NCI-H2107 (cell line): ENCODE measurements at regions not wholly inside any gene's neighbourhood (a gene's known extent, or its start where the extent isn't known, plus 50 kb on each side); places are given as distances from the start of the nearest gene placed in this dataset.
"Not testable (repeated sequence)": the region's sequence is repeated elsewhere in the genome, so short reads cannot be mapped to it uniquely, and the experiment has no call there.

Source experiments
- DNase-seq: peaks from one replicate; lab custom pipeline; 2025; lab: John Stamatoyannopoulos, UW

DNA sequence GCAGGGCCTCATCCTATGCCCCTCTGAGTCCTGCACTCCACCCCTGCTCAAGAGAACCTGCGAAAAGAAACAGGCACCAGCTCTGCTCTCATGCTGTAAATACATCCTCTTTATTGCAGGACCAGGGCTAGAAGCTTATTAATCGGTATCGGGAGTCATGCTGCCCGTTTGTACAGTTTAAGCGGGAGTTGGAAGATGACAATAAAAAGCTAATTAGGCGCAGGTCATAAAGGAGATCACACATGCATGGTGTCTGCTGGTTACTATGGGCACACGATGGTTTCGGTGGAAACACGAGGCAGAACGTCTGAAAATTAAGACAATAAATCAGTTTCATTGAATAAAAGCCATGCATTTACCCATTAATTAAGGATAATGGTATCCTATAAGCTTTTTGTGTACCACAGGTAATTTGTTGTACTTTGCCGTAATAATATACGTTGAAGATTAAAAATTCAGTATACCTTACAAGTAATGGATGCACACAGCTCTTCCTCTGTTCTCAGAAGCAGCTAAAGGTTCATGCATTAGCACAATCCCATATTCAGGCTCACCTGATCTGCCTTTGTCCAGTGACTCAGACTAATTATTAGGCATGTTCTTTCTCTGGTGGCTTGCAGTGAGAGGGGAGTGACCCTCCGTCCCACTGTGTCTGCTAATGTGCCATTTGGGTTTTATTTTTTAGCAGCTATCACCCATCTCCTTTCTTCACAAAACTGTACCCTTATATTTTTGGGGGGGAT is 406.0 kb downstream of the TSHZ3 start:
- no peak for DNase-seq

DNA sequence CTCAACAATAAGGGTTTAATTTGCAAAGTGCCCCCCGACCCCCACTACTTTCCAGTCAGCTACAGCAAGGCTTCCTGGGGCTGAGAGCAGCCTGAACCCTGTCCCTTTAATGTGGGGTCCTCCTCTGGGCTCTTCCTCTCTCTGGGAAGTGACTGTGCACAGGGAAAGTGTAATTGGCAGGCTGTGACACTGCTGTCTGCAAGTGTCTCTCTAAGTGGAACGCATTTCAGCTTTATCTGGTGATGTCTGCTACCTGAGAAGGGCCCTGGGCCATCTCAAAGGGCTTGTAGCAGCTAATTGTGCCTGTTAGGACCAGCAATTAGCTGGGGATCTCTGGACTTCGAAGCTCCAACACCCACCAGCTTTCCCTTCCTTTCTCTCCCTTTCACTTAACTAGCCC is 406.6 kb downstream of the TSHZ3 start:
- DNase-seq: no peak

DNA sequence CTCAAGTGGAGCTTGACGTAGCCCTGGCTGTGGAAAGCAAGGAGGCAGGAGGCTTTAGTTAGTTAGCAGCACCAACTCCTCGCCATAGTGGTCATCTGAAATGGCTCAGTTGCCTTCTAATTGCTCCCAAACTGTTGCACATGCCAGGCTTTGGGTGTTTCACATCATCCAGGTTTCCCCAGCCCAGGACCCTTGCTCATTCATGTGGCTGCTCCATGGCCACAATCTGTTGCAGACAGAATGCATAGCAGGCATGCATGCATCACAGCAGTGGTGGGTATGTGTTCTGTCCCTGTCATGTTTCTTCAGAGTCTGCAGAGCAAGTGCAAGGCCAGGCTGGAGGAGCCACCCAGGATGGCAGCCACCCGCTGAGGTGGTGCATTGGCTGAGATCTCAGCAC is 407.6 kb downstream of the TSHZ3 start:
- DNase-seq: no peak

DNA sequence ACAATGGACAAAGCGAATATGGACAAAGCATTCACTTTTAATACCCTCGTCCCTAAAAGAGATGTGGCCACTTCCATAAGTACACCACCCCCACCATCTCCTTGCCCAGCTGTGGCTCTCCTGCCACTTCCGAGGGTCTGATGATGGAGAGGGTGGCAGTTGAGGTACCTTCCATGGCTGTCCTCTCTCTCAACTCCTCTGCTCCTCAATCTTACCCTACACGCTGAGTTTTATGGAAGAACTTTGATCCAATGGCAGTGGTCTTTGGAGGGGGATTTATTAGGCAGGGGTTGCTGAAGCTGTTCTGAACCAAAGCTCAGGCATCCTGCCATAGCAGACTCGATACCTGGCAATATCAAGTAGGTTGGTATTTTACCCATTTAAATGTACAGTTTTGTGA is 413.0 kb downstream of the TSHZ3 start:
- no peak for DNase-seq

DNA sequence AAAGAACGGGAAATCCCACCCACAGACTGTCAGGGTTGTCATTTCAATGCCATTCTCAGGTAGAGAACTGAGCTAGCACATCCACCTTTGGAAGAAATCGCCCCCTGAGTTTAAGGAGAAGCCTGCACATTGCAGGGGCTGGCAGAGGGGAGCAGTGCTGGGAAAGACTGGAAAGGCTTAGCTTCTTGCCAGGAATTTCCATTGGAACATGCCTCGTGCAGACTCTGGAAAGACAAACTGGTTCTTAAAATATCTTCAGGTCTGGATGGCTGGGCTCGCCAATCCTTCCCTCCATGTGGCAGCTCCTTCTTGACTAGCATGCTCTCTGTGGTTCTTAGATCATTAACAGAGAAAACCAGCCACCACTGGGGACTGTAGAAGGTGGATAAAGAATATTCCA is 414.1 kb downstream of the TSHZ3 start:
- no peak for DNase-seq

DNA sequence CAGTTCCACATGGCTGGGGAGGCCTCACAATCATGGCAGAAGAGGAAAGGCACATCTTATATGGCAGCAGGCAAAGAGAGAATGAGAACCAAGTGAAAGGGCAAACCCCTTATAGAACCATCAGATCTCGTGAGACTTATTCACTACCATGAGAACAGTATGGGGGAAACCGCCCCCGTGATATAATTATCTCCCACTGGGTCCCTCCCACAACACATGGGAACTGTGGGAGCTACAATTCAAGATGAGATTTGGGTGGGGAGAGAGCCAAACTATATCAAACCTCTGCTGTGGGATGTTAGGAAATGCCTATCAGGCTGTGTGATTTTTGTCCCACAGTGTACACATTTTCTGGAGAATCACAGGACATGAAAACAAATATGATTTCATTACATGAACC is 415.8 kb downstream of the TSHZ3 start:
- not testable (repeated sequence) for DNase-seq

DNA sequence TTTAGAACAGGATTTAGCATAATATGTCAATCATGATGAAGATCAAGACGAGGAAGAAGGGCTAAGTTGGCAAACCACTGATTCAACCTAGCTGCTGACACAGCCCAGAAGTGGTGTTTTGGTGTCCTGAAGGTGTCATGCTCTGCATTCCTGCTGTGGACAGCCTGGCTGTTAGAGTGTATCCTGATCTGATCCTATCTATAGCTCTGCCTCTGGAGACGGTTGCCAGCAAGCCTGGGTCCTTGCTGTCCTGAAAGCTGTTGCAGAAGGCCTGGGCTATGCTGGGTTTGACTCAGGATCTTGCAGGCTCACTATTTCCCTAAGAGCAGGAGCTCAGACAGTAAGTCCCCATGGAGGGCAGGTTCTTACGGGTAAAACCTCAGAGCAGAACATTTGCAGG is 416.4 kb downstream of the TSHZ3 start:
- DNase-seq: no peak

DNA sequence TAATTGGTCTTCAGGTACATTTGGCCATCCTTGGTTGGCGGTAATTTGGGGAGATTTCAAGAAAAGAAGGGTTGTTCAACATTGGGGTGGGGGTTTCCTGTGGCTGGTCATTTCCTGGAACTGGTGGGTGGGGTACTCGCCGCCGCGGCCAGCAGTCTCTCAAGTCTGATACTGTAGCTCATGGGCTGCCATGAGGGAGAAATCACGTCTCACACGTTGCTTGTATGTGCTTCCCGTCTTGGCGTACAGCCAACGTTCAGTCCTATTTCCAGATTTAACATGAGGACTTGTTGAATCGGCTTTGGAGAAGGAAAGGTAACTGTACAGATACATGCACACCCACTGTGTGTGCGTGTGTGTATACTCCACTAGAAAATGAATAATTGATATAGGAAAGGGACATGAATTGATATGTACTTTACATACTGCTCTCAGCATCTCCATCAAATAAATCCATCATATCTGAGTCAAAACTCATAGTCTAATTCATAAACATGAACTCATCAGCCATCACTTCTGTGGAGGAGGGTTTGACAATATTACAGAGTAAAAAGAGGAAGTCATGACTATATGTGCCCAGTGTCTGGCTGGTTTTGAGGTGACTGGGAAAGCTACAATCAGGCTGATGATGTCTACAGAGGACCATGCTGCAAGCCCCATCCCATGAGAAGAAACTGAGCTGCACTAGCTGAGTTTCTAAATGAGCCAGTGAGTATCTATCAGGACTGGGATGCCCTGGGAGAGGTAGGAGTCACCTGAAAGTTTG is 418.1 kb downstream of the TSHZ3 start:
- DNase-seq: no peak

DNA sequence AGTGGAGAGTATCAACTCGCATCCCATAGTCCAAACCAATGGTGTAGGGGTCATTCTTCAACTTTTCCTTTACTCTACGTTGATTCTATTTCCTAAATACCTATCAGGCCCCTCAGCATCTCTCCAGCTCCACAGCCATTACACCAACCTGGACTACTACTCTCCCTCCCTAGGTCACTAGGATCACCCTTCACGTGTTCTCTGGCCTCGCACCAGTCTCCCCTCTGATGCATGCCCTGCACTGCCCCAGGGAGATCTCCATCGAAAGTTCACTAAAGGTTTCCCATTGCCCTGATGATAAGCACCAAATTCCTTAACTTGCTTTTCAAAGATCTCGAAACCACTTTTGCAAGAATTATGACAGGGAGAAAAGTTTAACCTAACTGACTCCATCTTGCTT is 421.5 kb downstream of the TSHZ3 start:
- no peak for DNase-seq

DNA sequence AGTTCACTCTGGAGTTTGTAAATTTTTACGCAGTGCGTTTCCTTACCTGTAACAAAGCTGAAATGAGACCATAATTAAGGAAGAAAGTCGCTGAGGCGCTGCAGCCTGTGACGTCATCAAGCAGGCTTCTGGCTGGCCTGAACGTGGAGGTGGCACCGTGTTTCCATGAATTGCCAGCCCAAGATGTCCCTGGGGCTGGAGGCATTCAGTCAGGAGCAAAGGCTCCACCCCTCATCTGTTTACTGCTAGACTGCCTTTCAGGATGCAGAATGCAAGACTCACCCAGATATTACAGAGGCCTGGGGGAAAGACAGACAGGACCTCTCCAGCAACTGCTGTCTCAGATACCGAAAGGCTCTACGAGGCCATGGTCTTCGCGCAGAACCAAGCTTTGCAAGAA is 424.6 kb downstream of the TSHZ3 start:
- DNase-seq: no peak

DNA sequence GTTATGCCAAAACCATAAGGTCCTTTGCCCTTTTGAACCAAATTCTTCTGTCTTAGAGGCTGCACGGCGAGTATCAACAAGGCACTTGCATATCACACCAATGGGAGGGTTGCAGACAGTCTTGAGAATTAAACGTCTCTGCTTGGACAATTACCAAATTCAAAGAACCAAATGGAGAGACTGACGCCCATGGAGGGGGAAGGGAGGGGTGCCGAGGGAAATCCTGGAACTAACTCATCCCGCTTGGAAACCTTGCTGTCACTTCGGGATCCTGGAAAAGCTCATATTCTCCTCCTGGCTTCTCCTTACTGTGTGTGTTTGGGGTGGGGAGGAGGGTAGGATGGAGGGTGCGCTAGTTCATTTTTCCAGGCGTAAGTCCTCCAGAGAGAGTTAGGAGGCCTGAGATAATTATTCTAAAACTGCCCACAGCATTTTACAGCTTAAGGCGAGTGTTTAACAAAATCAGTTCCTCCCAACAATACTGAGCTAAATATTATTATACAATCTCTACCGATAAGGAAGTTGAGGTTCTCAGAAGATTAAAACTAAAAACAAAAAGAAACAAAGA is 425.1 kb downstream of the TSHZ3 start:
- DNase-seq: no peak

DNA sequence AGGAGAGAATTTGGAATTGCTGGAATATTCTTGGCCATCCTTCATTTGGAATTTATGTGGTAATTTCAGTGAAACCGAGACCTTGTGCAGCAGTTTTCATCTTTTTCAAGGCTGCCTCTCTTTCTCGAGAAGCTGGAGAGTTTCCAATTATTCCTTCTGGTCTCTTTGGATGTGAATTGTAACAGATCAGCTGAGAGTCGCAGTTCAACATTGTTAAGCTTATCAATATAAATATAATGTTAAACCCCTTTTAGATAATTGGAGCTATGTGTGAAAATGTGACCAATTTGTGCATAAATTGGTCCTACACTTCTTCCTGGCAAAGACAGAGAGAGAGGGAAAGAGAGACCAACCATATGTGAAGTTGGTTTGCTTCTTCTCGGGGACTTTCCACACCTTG is 425.6 kb downstream of the TSHZ3 start:
- DNase-seq: no peak

DNA sequence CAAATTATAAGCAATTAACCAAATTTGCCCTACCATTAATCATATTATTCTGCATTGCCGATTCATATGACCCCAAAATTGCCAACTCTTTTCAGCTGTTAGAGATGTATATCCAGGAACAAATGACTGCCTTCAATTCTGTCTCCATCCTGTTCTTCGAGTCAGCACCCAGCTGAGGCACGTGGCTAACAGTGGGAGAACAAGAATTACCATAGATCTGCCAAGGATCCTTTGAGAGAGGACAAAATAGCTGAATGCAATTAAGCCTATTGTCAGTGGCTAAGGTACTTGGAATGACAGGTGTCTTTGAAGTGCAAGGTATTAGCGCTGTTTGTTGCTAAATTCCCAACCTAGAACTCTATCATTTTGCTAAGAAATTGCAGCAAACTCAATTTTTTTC is 426.1 kb downstream of the TSHZ3 start:
- DNase-seq: no peak

DNA sequence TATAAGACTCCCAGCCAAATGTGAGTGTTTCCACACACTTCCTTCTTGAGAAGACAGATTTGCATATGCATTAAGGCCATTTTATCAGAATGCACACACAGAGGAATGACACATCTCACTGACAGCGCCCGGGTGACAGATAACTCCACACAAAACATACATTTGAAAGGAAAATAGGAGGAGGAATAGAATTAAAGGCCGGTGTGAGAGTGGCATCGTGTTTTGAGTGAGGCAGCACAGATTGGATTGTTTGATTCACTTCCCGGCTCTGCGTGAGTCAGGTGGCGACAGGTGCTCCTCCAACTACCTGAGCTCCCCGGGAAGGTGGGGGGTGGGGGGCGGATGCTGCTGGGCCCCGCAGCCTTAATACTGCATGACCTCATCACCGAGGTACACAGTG is 429.0 kb downstream of the TSHZ3 start:
- DNase-seq: no peak

DNA sequence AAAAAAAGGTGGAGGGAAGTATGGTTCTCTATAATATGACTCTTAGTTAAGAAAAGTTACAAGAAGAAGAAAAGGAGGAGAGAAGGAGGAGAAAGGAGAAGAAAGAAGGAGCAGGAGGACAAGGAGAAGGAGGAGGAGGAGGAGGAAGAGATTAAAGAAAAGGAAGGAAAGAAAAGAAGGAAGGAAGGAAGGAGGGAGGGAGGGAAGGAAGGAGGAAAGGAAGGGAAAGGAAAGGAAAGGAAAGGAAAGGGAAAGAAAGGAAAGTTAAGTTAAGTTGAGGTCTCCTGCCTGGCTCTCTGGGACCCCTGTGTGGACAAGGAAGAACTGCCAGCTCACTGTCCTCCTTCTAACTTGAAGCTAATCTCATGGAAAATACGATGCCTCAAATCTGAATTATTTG is 429.5 kb downstream of the TSHZ3 start:
- DNase-seq: no peak

DNA sequence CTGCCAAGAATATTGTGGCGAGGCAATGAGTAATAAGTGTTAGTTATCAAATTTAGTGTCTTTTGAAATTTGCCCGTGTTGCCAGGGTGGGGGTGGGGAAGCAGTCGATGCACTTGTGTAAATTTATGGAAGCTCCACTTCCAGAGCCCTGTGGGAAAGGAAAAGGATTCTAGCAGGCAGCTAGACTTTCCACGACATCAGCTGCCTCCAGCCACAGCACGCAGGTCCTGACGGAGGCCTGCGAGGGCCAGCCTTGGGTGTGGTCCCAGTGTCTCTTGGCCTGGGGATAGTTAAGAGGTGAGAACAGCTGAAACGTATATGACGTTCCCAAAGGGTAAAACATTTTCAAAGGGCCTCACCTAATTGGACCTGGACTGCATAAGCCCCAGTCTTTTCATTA is 433.0 kb downstream of the TSHZ3 start:
- no peak for DNase-seq

DNA sequence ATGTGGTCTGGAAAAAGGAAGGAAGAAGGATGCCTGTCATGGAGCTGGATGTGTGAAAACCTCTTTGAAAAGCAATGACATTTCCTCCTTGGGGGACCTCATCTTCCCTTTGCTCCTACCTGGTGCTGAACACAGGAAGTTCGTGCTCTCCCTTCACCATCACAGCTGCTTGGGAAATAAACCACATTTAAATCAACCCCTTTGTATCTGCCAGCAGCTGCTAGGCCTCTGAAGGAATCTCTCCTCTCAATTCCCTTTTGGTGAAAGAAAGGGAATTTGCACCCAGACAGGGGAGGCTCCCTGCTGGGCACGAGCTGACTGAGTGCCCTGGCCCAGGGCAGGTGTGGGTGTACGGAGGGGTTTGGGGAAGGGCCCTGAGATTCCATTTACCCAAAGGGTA is 437.7 kb downstream of the TSHZ3 start:
- no peak for DNase-seq

DNA sequence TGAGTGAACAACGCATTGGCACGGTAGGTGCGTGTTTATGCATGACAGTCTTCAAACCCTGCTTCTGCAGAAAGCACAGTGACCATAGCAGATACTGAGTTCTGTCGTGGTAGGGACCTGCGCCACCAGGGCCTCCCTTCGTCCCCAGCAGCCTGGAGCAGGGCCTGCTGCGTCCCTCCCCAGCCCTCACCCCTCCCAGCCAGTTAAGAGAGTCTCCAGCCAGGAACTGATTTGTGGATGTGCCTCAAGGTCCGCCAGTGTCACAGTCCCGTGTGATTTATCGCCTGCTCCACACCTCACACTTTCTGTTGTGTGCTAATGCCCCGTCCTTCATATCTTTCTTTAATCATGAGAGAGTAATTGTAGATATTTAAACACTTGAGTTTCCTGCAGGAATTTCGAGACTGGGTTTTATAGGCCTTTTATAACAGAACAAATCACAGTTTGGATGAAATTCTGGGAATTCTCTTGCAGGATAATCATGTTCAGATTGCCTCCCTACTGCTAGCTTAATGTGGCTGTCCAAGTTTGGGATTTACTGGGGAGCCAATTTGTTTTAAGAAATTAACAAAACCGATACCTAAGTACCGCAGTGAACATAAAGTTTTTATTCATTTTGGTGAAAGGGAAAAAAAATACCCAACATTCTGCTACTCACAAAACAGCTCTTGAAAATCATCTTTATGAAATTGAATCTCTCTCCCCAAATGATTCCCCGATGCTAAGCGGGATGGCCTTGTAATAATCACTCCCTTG is 438.6 kb downstream of the TSHZ3 start:
- DNase-seq: no peak

DNA sequence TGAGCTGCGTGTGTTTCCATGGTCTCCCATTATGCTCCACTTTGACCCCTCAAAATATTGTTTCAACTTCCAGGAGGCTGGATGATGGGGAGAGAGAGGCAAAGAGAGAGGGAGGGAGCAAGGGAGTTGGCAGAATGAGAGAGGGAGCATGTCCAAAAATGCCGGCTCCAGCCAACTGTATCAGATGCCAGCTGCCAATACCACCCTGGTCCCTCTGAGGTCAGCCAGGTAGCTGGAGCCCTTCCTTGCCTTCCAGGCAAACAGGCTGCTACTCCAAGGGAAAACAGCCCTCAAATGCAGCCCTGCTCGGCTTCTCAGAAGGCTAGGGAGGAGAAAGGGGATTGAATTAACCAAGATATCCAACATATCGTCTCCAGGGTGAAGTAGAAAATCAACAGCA is 440.0 kb downstream of the TSHZ3 start:
- no peak for DNase-seq

DNA sequence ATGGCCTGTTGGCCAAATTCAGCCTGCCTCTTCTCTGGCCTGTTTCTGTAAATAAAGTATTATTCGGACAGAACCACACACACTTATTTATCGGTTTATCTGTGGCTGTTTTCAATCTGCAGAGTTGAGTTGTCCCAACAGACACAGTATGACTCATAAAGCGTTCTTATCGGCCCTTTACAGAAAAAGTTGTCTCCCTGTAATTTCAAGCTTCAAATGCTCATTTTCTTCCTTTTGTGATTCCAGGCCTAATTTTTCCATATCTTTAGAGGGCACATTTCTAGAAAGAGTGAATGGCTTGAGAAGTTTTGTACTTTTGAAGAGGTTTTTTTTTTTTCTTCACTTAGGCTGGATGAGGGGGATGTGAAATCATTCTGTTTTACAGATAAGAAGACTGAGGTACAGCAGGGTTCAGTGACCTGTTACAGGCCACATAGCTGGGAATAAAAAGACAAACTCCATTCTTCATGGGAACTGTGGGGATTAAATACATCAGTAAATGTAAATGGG is 440.9 kb downstream of the TSHZ3 start:
- no peak for DNase-seq

DNA sequence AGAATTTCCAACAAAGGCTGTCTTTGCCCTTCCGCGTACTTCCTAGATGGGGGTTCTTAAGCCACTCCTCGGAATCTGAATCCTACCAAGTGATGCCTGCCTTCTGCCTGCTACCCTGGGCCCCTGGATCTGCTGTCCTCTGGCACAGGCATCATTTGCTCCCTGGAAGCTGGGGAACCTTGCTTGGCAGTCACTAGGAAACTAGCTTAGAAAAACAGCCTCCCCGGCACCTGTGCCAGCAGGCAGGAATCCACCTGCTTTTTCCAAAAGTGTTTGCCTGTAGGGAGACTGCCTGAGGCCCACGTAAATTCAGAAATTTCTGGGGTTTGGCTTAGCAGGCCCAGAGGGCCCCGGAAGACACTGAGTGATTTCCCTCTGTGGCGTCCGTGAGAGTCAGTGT is 442.4 kb downstream of the TSHZ3 start:
- no peak for DNase-seq

DNA sequence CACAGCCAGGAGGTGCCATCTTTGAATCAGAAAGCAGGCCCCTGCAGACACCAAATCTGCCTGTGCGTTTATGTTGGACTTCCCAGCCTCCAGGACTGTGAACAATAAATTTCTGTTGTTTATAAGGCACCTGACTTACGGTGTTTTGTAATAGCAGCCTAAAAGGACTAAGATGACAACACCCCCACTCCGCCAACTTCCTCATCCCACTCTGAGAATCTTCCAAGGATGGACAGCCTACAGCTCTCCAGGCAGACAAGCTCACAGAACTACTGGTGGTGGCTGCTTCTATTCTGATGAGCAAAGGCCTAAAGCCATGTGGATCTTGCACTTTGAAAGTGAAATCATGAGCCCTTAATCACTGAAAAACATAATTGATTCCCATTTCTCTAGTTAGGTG is 449.2 kb downstream of the TSHZ3 start:
- no peak for DNase-seq
